T-helper 1 cell (primary cell): ENCODE measurements at regions not wholly inside any gene's neighbourhood (a gene's known extent, or its start where the extent isn't known, plus 50 kb on each side); places are given as distances from the start of the nearest gene placed in this dataset.

Source experiments
- DNase-seq, 5 donors: peaks; one replicate each; pipeline ENCODE4 v3.0.0-alpha.2; 2012 to 2020

- no peak for DNase-seq
Measured at GRCh38 chr3:66592927-66593625, 92.3 kb upstream of the LRIG1 start.

- DNase-seq, result no peak
Measured at GRCh38 chr3:66593978-66594377, 93.2 kb upstream of the LRIG1 start.

- DNase-seq, result no peak
Measured at GRCh38 chr3:66597308-66597863, 96.6 kb upstream of the LRIG1 start.

GRCh38 chr3:66598168-66598567, 97.3 kb upstream of the LRIG1 start:
- no peak for DNase-seq

GRCh38 chr3:66602237-66602636, 101.4 kb upstream of the LRIG1 start:
- no peak for DNase-seq

GRCh38 chr3:66602691-66603090, 101.9 kb upstream of the LRIG1 start:
- no peak for DNase-seq

GRCh38 chr3:66603151-66603611, 102.4 kb upstream of the LRIG1 start:
- no peak for DNase-seq

- no peak for DNase-seq
Measured at GRCh38 chr3:66604481-66604880, 103.7 kb upstream of the LRIG1 start.

- no peak for DNase-seq
Measured at GRCh38 chr3:66606126-66606525, 105.3 kb upstream of the LRIG1 start.

GRCh38 chr3:66606868-66607267, 106.0 kb upstream of the LRIG1 start:
- DNase-seq, result no peak

- no peak for DNase-seq
Measured at GRCh38 chr3:66609660-66610561, 109.1 kb upstream of the LRIG1 start.

GRCh38 chr3:66610562-66610909, 109.7 kb upstream of the LRIG1 start:
- no peak for DNase-seq

GRCh38 chr3:66615643-66616301, 115.0 kb upstream of the LRIG1 start:
- DNase-seq, result no peak

GRCh38 chr3:66617351-66617750, 116.5 kb upstream of the LRIG1 start:
- DNase-seq, result no peak

- no peak for DNase-seq
Measured at GRCh38 chr3:66618066-66618465, 117.2 kb upstream of the LRIG1 start.

- no peak for DNase-seq
Measured at GRCh38 chr3:66620296-66620695, 119.5 kb upstream of the LRIG1 start.

GRCh38 chr3:66622756-66623457, 122.1 kb upstream of the LRIG1 start:
- DNase-seq, result no peak

- no peak for DNase-seq
Measured at GRCh38 chr3:66625505-66626216, 124.8 kb upstream of the LRIG1 start.

- no peak for DNase-seq
Measured at GRCh38 chr3:66629150-66629981, 128.5 kb upstream of the LRIG1 start.

- no peak for DNase-seq
Measured at GRCh38 chr3:66629982-66630368, 129.2 kb upstream of the LRIG1 start.
